HepG2 (cell line): ENCODE measurements at regions not wholly inside any gene's neighbourhood (a gene's known extent, or its start where the extent isn't known, plus 50 kb on each side); places are given as distances from the start of the nearest gene placed in this dataset.
A peak's percentile ranks its signal among the peaks of the same experiment; 100 is the strongest.

ENCODE experiments used
- ASH2L ChIP-seq: fragments of 300-600, 200-600 bp; sonication (generic); IDR thresholded peaks from 2 replicates; pipeline ENCODE4 v1.7.0; 2017; ENCODE audit warnings: low read depth, mild to moderate bottlenecking, moderate library complexity, mixed read lengths, low read length; ENCODE audit not compliant: insufficient read length
- ATF1 ChIP-seq: IDR thresholded peaks from 2 replicates; pipeline ENCODE4 v1.6.1; 2016; ENCODE audit warnings: mild to moderate bottlenecking, control low read depth
- DNMT3B ChIP-seq: conservative IDR thresholded peaks from 2 replicates; pipeline ENCODE4 v1.6.1; 2016; ENCODE audit warnings: missing biosample characterization, control low read depth
- EZH2 ChIP-seq: conservative IDR thresholded peaks from 2 replicates; pipeline ENCODE4 v1.6.1; 2012; ENCODE audit warnings: mild to moderate bottlenecking, low read depth, low read length, moderate library complexity
- FIP1L1 ChIP-seq: fragments of 200-400 bp; formaldehyde crosslinking; IDR thresholded peaks from 2 replicates; pipeline ENCODE4 v1.6.1; 2018; ENCODE audit warnings: low read depth, mild to moderate bottlenecking, low read length, moderate library complexity, borderline replicate concordance; ENCODE audit not compliant: insufficient read depth
- GFI1 ChIP-seq: sonication (generic); formaldehyde crosslinking; IDR thresholded peaks from 2 replicates; pipeline ENCODE4 v1.5.0; 2020; ENCODE audit warnings: missing genetic modification reagents, mild to moderate bottlenecking, borderline replicate concordance
- HES4 ChIP-seq: sonication (generic); formaldehyde crosslinking; IDR thresholded peaks from 2 replicates; pipeline ENCODE4 v1.9.0; 2021; ENCODE audit warnings: mild to moderate bottlenecking, missing genetic modification reagents, borderline replicate concordance
- HNF1B ChIP-seq: sonication (generic); formaldehyde crosslinking; IDR thresholded peaks from 2 replicates; pipeline ENCODE4 v1.5.1; 2020; ENCODE audit warnings: mild to moderate bottlenecking, moderate library complexity, missing genetic modification reagents
- HOXA3 ChIP-seq: sonication (generic); formaldehyde crosslinking; IDR thresholded peaks from 2 replicates; pipeline ENCODE4 v1.5.0; 2020; ENCODE audit warnings: missing genetic modification reagents
- KAT8 ChIP-seq: IDR thresholded peaks from 2 replicates; pipeline ENCODE4 v1.6.1; 2016; ENCODE audit warnings: missing genetic modification reagents, missing compliant biosample characterization
- MED8 ChIP-seq: sonication (generic); formaldehyde crosslinking; IDR thresholded peaks from 2 replicates; pipeline ENCODE4 v1.8.1; 2023; ENCODE audit warnings: mild to moderate bottlenecking, missing genetic modification reagents; ENCODE audit not compliant: insufficient replicate concordance
- PHF21A ChIP-seq: sonication (generic); formaldehyde crosslinking; IDR thresholded peaks from 2 replicates; pipeline ENCODE4 v1.5.0; 2020; ENCODE audit warnings: mild to moderate bottlenecking, missing genetic modification reagents
- PHF8 ChIP-seq: sonication (generic); formaldehyde crosslinking; IDR thresholded peaks from 2 replicates; pipeline ENCODE4 v1.5.0; 2020; ENCODE audit warnings: missing genetic modification reagents
- RARA ChIP-seq: IDR thresholded peaks from 2 replicates; pipeline ENCODE4 v1.6.1; 2016; ENCODE audit warnings: missing genetic modification reagents, missing compliant biosample characterization
- SAFB2 ChIP-seq: sonication (generic); formaldehyde crosslinking; IDR thresholded peaks from 2 replicates; pipeline ENCODE4 v1.5.1; 2020; ENCODE audit warnings: missing genetic modification reagents, low read depth, mild to moderate bottlenecking, borderline replicate concordance
- YEATS2 ChIP-seq: sonication (generic); formaldehyde crosslinking; IDR thresholded peaks from 2 replicates; pipeline ENCODE4 v1.4.0; 2020; ENCODE audit warnings: missing genetic modification reagents, borderline replicate concordance
- YEATS4 ChIP-seq: sonication (generic); formaldehyde crosslinking; IDR thresholded peaks from 2 replicates; pipeline ENCODE4 v1.4.0; 2020; ENCODE audit warnings: missing genetic modification reagents, borderline replicate concordance
- ZGPAT ChIP-seq: IDR thresholded peaks from 2 replicates; pipeline ENCODE4 v1.6.1; 2016; ENCODE audit warnings: mild to moderate bottlenecking
- ZNF143 ChIP-seq: sonication (generic); formaldehyde crosslinking; IDR thresholded peaks from 2 replicates; pipeline ENCODE4 v1.4.0; 2020; ENCODE audit warnings: missing genetic modification reagents
- ZNF230 ChIP-seq: sonication (generic); formaldehyde crosslinking; IDR thresholded peaks from 2 replicates; pipeline ENCODE4 v1.4.0; 2020; ENCODE audit warnings: mild to moderate bottlenecking, missing genetic modification reagents
- ZNF30 ChIP-seq: sonication (generic); formaldehyde crosslinking; IDR thresholded peaks from 2 replicates; pipeline ENCODE4 v1.5.0; 2020; ENCODE audit warnings: mild to moderate bottlenecking, missing genetic modification reagents
- ZNF777 ChIP-seq: sonication (generic); formaldehyde crosslinking; IDR thresholded peaks from 2 replicates; pipeline ENCODE4 v1.4.0; 2020; ENCODE audit warnings: missing genetic modification reagents
- ZNF841 ChIP-seq: sonication (generic); formaldehyde crosslinking; IDR thresholded peaks from 2 replicates; pipeline ENCODE4 v1.8.1; 2023; ENCODE audit warnings: missing genetic modification reagents, borderline replicate concordance
- ZNF879 ChIP-seq: sonication (generic); formaldehyde crosslinking; IDR thresholded peaks from 2 replicates; pipeline ENCODE4 v1.8.1; 2023; ENCODE audit warnings: missing genetic modification reagents
- TF ChIP-seq, protein P1 (sequence below): sonication (generic); formaldehyde crosslinking; IDR thresholded peaks from 2 replicates; pipeline ENCODE4 v1.5.0; 2020; ENCODE audit warnings: mild to moderate bottlenecking, low read depth, missing genetic modification reagents, borderline replicate concordance
- TF ChIP-seq, protein P2 (sequence below): sonication (generic); formaldehyde crosslinking; IDR thresholded peaks from 2 replicates; pipeline ENCODE4 v1.5.1; 2020; ENCODE audit warnings: missing genetic modification reagents, mild to moderate bottlenecking, borderline replicate concordance

GRCh38 chr2:190809139-190809764, 71.4 kb upstream of the GLS start (continued):
- TF ChIP-seq ASH2L, result peak; percentile 100
- TF ChIP-seq ZNF879 (CRISPR knock-in tag), result peak; percentile 49; the same call in 1 of the 2 replicates
- peak; percentile 85 for TF ChIP-seq KAT8 (CRISPR knock-in tag)
- TF ChIP-seq, protein P1, sequence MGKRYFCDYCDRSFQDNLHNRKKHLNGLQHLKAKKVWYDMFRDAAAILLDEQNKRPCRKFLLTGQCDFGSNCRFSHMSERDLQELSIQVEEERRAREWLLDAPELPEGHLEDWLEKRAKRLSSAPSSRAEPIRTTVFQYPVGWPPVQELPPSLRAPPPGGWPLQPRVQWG, result no peak
- peak; percentile 95 for TF ChIP-seq HNF1B (CRISPR knock-in tag)
- TF ChIP-seq ZGPAT (CRISPR knock-in tag), result peak; percentile 98
- 0 out of 2 replicates have a peak, but pooled peaks have one; percentile 21 for TF ChIP-seq HES4 (CRISPR knock-in tag)
- TF ChIP-seq, protein P2, sequence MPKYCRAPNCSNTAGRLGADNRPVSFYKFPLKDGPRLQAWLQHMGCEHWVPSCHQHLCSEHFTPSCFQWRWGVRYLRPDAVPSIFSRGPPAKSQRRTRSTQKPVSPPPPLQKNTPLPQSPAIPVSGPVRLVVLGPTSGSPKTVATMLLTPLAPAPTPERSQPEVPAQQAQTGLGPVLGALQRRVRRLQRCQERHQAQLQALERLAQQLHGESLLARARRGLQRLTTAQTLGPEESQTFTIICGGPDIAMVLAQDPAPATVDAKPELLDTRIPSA (CRISPR knock-in tag), result no peak; the same call in 1 of the 2 replicates
- peak; percentile 48; the same call in 1 of the 2 replicates for TF ChIP-seq PHF8 (CRISPR knock-in tag)
- peak; percentile 87 for TF ChIP-seq GFI1 (CRISPR knock-in tag)
- 0 out of 2 replicates have a peak, but pooled peaks have one; percentile 80 for TF ChIP-seq ZNF30 (CRISPR knock-in tag)
- peak; percentile 81 for TF ChIP-seq HOXA3
- TF ChIP-seq YEATS4 (CRISPR knock-in tag), result peak; percentile 90
- TF ChIP-seq DNMT3B (CRISPR knock-in tag), result peak; percentile 97
- peak; percentile 71 for TF ChIP-seq MED8
- TF ChIP-seq RARA (CRISPR knock-in tag), result peak; percentile 81
- TF ChIP-seq ATF1, result peak; percentile 79
- TF ChIP-seq YEATS2 (CRISPR knock-in tag), result peak; percentile 72; the same call in 1 of the 2 replicates
- peak; percentile 97 for TF ChIP-seq PHF21A (CRISPR knock-in tag)
- TF ChIP-seq ZNF143 (CRISPR knock-in tag), result 0 out of 2 replicates have a peak, but pooled peaks have one; percentile 35
- no peak for TF ChIP-seq FIP1L1
- peak; percentile 83; the same call in 1 of the 2 replicates for TF ChIP-seq ZNF841 (CRISPR knock-in tag)
- TF ChIP-seq ZNF777 (CRISPR knock-in tag), result peak; percentile 31; the same call in 1 of the 2 replicates
- peak; percentile 73; the same call in 1 of the 2 replicates for TF ChIP-seq ZNF230
- TF ChIP-seq EZH2, result no peak
- no peak for TF ChIP-seq SAFB2 (CRISPR knock-in tag)
